ENCODE measurements at regions not wholly inside any gene's neighbourhood (a gene's known extent, or its start where the extent isn't known, plus 50 kb on each side); places are given as distances from the start of the nearest gene placed in this dataset.

- DNase-seq, result no peak
Measured at GRCh38 chr22:49156662-49157285, 670.9 kb downstream of the BRD1 start.

GRCh38 chr22:49155770-49156580 lies 671.7 kb downstream of the BRD1 start:
- DNase-seq, result no peak

GRCh38 chr22:49155039-49155769 lies 672.5 kb downstream of the BRD1 start:
- no peak for DNase-seq

- no peak for DNase-seq
Measured at GRCh38 chr22:49154433-49154832, 673.2 kb downstream of the BRD1 start.

GRCh38 chr22:49153921-49154320 lies 673.8 kb downstream of the BRD1 start:
- no peak for DNase-seq

- no peak for DNase-seq
Measured at GRCh38 chr22:49152939-49153770, 674.5 kb downstream of the BRD1 start.

GRCh38 chr22:49152127-49152938 lies 675.3 kb downstream of the BRD1 start:
- no peak for DNase-seq

GRCh38 chr22:49151256-49152126 lies 676.2 kb downstream of the BRD1 start:
- no peak for DNase-seq

- DNase-seq, result no peak
Measured at GRCh38 chr22:49150801-49151221, 676.9 kb downstream of the BRD1 start.

- DNase-seq, result no peak
Measured at GRCh38 chr22:49149721-49150608, 677.7 kb downstream of the BRD1 start.

GRCh38 chr22:49148895-49149418 lies 678.7 kb downstream of the BRD1 start:
- DNase-seq, result no peak

GRCh38 chr22:49147617-49148175 lies 680.0 kb downstream of the BRD1 start:
- DNase-seq, result no peak

- DNase-seq, result no peak
Measured at GRCh38 chr22:49147171-49147570, 680.5 kb downstream of the BRD1 start.

- DNase-seq, result no peak
Measured at GRCh38 chr22:49146511-49146910, 681.2 kb downstream of the BRD1 start.

GRCh38 chr22:49143812-49144211 lies 683.9 kb downstream of the BRD1 start:
- no peak for DNase-seq

GRCh38 chr22:49142891-49143290 lies 684.8 kb downstream of the BRD1 start:
- DNase-seq, result no peak

- DNase-seq, result no peak
Measured at GRCh38 chr22:49142296-49142695, 685.4 kb downstream of the BRD1 start.

GRCh38 chr22:49141761-49142160 lies 685.9 kb downstream of the BRD1 start:
- DNase-seq, result no peak
